HEK293 (cell line): ENCODE measurements at regions not wholly inside any gene's neighbourhood (a gene's known extent, or its start where the extent isn't known, plus 50 kb on each side); places are given as distances from the start of the nearest gene placed in this dataset.

Experiments
- CTCF ChIA-PET: fragments of 350-600 bp; formaldehyde crosslinking; extraction: SDS; loops from one replicate; lab custom pipeline; 2021; ENCODE audit warnings: antibody characterized with exemption; lab: Yijun Ruan, JAX
- POLR2A ChIA-PET: fragments of 300-600 bp; formaldehyde crosslinking; extraction: SDS; loops from one replicate; lab custom pipeline; 2020; ENCODE audit warnings: antibody characterized with exemption, inconsistent platforms; lab: Yijun Ruan, JAX
- H3K27ac ChIP-seq: fragments of 200-500 bp; sonication (Bioruptor generic); 2 replicates; pipeline ENCODE4 v1.5.1; 2014; ENCODE audit warnings: low read depth, low read length, control low read depth, inconsistent platforms; ENCODE audit errors: extremely low read depth
- H3K36me3 ChIP-seq, 2 experiments: fragments of 200-500 bp in 1 of 2; sonication (Bioruptor generic) in 1 of 2; 1 replicate in 1 of 2; 2 replicates in 1 of 2; pipeline ENCODE4 v1.5.1; 2014 to 2017; ENCODE audit warnings: inconsistent platforms in 2 of 2, low read length in 2 of 2; ENCODE audit not compliant: control insufficient read depth in 2 of 2, insufficient read depth in 1 of 2
- H3K4me1 ChIP-seq: fragments of 200-500 bp; sonication (Bioruptor generic); 2 replicates; pipeline ENCODE4 v1.5.1; 2014; ENCODE audit warnings: mild to moderate bottlenecking, low read length, inconsistent platforms; ENCODE audit not compliant: control insufficient read depth, insufficient read depth
- H3K4me3 ChIP-seq: 2 replicates; pipeline ENCODE4 v1.5.1; 2011; ENCODE audit warnings: low read depth, mild to moderate bottlenecking, control low read depth, low read length, moderate library complexity
- H3K9me3 ChIP-seq: fragments of 200-500 bp; sonication (Bioruptor generic); 2 replicates; pipeline ENCODE4 v1.5.1; 2014; ENCODE audit warnings: low read depth, low read length, inconsistent platforms; ENCODE audit not compliant: control insufficient read depth, insufficient read depth
- FEZF1 ChIP-seq: fragments of 450-650 bp; formaldehyde crosslinking; IDR thresholded peaks from 2 replicates; pipeline ENCODE4 v1.5.1; 2016; ENCODE audit warnings: missing biosample characterization, missing genetic modification characterization
- OSR2 ChIP-seq: fragments of 450-650 bp; formaldehyde crosslinking; IDR thresholded peaks from 2 replicates; pipeline ENCODE4 v1.5.1; 2016; ENCODE audit warnings: missing biosample characterization, missing genetic modification characterization
- PBX3 ChIP-seq: sonication (generic); formaldehyde crosslinking; IDR thresholded peaks from 2 replicates; pipeline ENCODE4 v1.8.1; 2022; ENCODE audit warnings: mild to moderate bottlenecking, moderate library complexity, missing genetic modification reagents
- SALL2 ChIP-seq: fragments of 450-650 bp; formaldehyde crosslinking; IDR thresholded peaks from 2 replicates; pipeline ENCODE4 v1.5.0; 2017; ENCODE audit warnings: missing biosample characterization, mild to moderate bottlenecking, missing genetic modification characterization, borderline replicate concordance
- SCRT1 ChIP-seq: fragments of 450-650 bp; formaldehyde crosslinking; IDR thresholded peaks from 2 replicates; pipeline ENCODE4 v1.5.1; 2016; ENCODE audit warnings: missing biosample characterization, missing genetic modification characterization, borderline replicate concordance
- TRIM28 ChIP-seq: IDR thresholded peaks from 2 replicates; pipeline ENCODE4 v1.6.1; 2011; ENCODE audit warnings: low read length, control low read depth, borderline replicate concordance
- ZEB2 ChIP-seq: fragments of 450-650 bp; formaldehyde crosslinking; IDR thresholded peaks from 2 replicates; pipeline ENCODE4 v1.5.1; 2016; ENCODE audit warnings: missing biosample characterization, missing genetic modification characterization
- ZFHX2 ChIP-seq: fragments of 450-650 bp; formaldehyde crosslinking; conservative IDR thresholded peaks from 2 replicates; pipeline ENCODE4 v1.5.1; 2016; ENCODE audit warnings: missing biosample characterization, missing genetic modification characterization
- ZFP41 ChIP-seq: fragments of 450-650 bp; formaldehyde crosslinking; IDR thresholded peaks from 2 replicates; pipeline ENCODE4 v1.5.1; 2016; ENCODE audit warnings: missing biosample characterization, missing genetic modification characterization, borderline replicate concordance
- ZIC2 ChIP-seq: fragments of 450-650 bp; formaldehyde crosslinking; IDR thresholded peaks from 2 replicates; pipeline ENCODE4 v1.5.1; 2016; ENCODE audit warnings: missing biosample characterization, missing genetic modification characterization
- ZNF175 ChIP-seq: fragments of 450-650 bp; formaldehyde crosslinking; IDR thresholded peaks from 2 replicates; pipeline ENCODE4 v1.5.1; 2016; ENCODE audit warnings: missing biosample characterization, missing genetic modification characterization
- ZNF26 ChIP-seq: fragments of 450-650 bp; formaldehyde crosslinking; IDR thresholded peaks from 2 replicates; pipeline ENCODE4 v1.5.1; 2016; ENCODE audit warnings: missing biosample characterization, missing genetic modification characterization
- ZNF302 ChIP-seq: fragments of 450-650 bp; formaldehyde crosslinking; IDR thresholded peaks from 2 replicates; pipeline ENCODE4 v1.5.1; 2016; ENCODE audit warnings: missing biosample characterization, missing genetic modification characterization, low read depth
- ZNF362 ChIP-seq: fragments of 450-650 bp; formaldehyde crosslinking; IDR thresholded peaks from 2 replicates; pipeline ENCODE4 v1.5.1; 2016; ENCODE audit warnings: missing biosample characterization, missing genetic modification characterization
- ZNF48 ChIP-seq: fragments of 450-650 bp; formaldehyde crosslinking; IDR thresholded peaks from 2 replicates; pipeline ENCODE4 v1.5.1; 2016; ENCODE audit warnings: missing biosample characterization, missing genetic modification characterization
- ZNF548 ChIP-seq: fragments of 450-650 bp; formaldehyde crosslinking; IDR thresholded peaks from 2 replicates; pipeline ENCODE4 v1.5.1; 2016; ENCODE audit warnings: missing biosample characterization, missing genetic modification characterization
- ZNF837 ChIP-seq: fragments of 450-650 bp; formaldehyde crosslinking; IDR thresholded peaks from 2 replicates; pipeline ENCODE4 v1.5.1; 2016; ENCODE audit warnings: missing biosample characterization, missing genetic modification characterization
- ZSCAN30 ChIP-seq: fragments of 450-650 bp; IDR thresholded peaks from 2 replicates; pipeline ENCODE4 v1.5.1; 2018; ENCODE audit warnings: missing biosample characterization, mild to moderate bottlenecking, missing genetic modification characterization, moderate library complexity
- ZSCAN4 ChIP-seq: fragments of 450-650 bp; formaldehyde crosslinking; IDR thresholded peaks from 2 replicates; pipeline ENCODE4 v1.5.1; 2017; ENCODE audit warnings: missing biosample characterization, missing genetic modification characterization
- TF ChIP-seq, protein P1 (sequence below): fragments of 450-650 bp; formaldehyde crosslinking; IDR thresholded peaks from 2 replicates; pipeline ENCODE4 v1.5.1; 2016; ENCODE audit warnings: missing biosample characterization, missing genetic modification characterization

GRCh38 chr11:11182261-11182660 lies 170.8 kb downstream of the CSNK2A3 start:
- ChIA-PET CTCF (interaction anchor here (0.6 to 1.5 kb wide), 2 partner anchors 25 to 605 kb away, joined by 3 to 7 read pairs; no protein-coding TSS in a partner anchor), POLR2A (no interaction called here)
- Histone ChIP-seq H3K4me3 (no peak overlapping the region), H3K4me1 (no peaks in the 10 kb centered on the region), H3K36me3 (no peaks in the 10 kb centered on the region), H3K27ac (no peak overlapping the region), H3K9me3 (no peaks in the 10 kb centered on the region)
- TF ChIP-seq ZSCAN4 (tag by site-specific recombination) (no peak), ZFP41 (tag by site-specific recombination) (no peak), ZNF837 (no peak), ZNF48 (tag by site-specific recombination) (no peak), FEZF1 (tag by site-specific recombination) (no peak), ZEB2 (tag by site-specific recombination) (no peak), ZNF302 (tag by site-specific recombination) (no peak), OSR2 (tag by site-specific recombination) (no peak), ZSCAN30 (tag by site-specific recombination) (no peak), SCRT1 (tag by site-specific recombination) (no peak), ZNF362 (tag by site-specific recombination) (no peak), ZFHX2 (tag by site-specific recombination) (no peak), PBX3 (CRISPR knock-in tag) (no peak), ZNF26 (tag by site-specific recombination) (no peak), TRIM28 (no peak)
- TF ChIP-seq, protein P1, sequence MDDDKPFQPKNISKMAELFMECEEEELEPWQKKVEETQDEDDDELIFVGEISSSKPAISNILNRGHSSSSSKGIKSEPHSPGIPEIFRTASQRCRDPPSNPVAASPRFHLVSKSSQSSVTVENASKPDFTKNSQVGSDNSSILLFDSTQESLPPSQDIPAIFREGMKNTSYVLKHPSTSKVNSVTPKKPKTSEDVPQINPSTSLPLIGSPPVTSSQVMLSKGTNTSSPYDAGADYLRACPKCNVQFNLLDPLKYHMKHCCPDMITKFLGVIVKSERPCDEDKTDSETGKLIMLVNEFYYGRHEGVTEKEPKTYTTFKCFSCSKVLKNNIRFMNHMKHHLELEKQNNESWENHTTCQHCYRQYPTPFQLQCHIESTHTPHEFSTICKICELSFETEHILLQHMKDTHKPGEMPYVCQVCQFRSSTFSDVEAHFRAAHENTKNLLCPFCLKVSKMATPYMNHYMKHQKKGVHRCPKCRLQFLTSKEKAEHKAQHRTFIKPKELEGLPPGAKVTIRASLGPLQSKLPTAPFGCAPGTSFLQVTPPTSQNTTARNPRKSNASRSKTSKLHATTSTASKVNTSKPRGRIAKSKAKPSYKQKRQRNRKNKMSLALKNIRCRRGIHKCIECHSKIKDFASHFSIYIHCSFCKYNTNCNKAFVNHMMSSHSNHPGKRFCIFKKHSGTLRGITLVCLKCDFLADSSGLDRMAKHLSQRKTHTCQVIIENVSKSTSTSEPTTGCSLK (tag by site-specific recombination) = no peak

GRCh38 chr11:11178671-11179638 lies 174.1 kb downstream of the CSNK2A3 start:
- ChIA-PET CTCF (interaction anchor here (0.7 to 2.2 kb wide), 6 partner anchors 76 to 738 kb away, joined by 3 to 9 read pairs (median 4); no protein-coding TSS in a partner anchor), POLR2A (no interaction called here)
- no peaks in the 10 kb centered on the region for H3K36me3 ChIP-seq
- H3K4me3 ChIP-seq = no peak overlapping the region
- no peaks in the 10 kb centered on the region for H3K9me3 ChIP-seq
- TF ChIP-seq ZNF175 (tag by site-specific recombination) (no peak), ZNF548 (tag by site-specific recombination) (no peak), SALL2 (tag by site-specific recombination) (no peak), ZIC2 (tag by site-specific recombination) (no peak)
- no peaks in the 10 kb centered on the region for H3K4me1 ChIP-seq
- no peak overlapping the region for H3K27ac ChIP-seq
